H1 (cell line): ENCODE measurements at regions not wholly inside any gene's neighbourhood (a gene's known extent, or its start where the extent isn't known, plus 50 kb on each side); places are given as distances from the start of the nearest gene placed in this dataset.

ENCODE experiments used
- CBX5 ChIP-seq: fragments of 300-800, 300-1000 bp; sonication (generic); IDR thresholded peaks from 2 replicates; pipeline ENCODE4 v1.7.1; 2016; ENCODE audit warnings: antibody characterized with exemption, low read length, low read depth

DNA sequence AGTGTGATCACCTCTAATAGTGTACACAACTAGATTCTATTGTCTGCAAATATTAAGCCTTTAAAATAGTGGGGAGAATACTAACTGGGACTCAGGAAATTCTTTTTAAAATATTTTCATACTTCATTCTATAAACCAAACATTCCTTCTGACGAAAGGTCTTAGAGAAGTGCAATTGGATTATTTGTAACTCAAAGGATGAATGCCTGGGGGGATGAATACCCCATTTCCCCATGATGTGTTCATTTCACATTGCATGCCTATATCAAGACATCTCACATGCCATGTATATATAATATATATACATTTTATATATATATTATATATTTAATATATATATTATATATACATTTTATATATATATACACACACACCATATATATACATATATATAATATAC is 189.9 kb downstream of the VGLL3 start (continued):
- no peak for TF ChIP-seq CBX5
